ENCODE measurements at regions not wholly inside any gene's neighbourhood (a gene's known extent, or its start where the extent isn't known, plus 50 kb on each side); places are given as distances from the start of the nearest gene placed in this dataset.

DNA sequence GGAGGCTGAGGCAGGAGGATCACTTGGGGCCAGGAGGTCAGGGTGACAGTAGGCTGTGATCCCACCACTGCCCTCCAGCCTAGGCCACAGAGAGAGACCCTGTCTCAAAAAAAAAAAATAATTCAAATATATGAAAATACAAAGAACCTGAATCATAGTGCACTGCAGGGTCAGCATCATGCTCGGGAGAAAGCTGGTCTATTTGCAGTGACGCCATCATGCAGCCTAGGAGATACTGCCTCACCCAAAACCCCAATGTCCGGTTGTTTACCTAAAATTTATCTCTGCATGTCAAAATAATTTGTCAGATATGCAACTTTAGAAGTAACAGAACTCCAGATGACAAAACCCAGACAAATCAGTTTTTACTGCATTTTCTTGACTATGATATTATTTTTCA, 61.5 kb upstream of the ALKAL2 start (continued):
- TF ChIP-seq ATF3 (IDR thresholded peaks at IDR 0.05), result no peak
- TF ChIP-seq, protein P1, sequence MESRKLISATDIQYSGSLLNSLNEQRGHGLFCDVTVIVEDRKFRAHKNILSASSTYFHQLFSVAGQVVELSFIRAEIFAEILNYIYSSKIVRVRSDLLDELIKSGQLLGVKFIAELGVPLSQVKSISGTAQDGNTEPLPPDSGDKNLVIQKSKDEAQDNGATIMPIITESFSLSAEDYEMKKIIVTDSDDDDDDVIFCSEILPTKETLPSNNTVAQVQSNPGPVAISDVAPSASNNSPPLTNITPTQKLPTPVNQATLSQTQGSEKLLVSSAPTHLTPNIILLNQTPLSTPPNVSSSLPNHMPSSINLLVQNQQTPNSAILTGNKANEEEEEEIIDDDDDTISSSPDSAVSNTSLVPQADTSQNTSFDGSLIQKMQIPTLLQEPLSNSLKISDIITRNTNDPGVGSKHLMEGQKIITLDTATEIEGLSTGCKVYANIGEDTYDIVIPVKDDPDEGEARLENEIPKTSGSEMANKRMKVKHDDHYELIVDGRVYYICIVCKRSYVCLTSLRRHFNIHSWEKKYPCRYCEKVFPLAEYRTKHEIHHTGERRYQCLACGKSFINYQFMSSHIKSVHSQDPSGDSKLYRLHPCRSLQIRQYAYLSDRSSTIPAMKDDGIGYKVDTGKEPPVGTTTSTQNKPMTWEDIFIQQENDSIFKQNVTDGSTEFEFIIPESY (IDR thresholded peaks at IDR 0.05; ENCODE audit: extremely low read depth, insufficient replicate concordance, low read length), result no peak
- no peak for TF ChIP-seq ZNF274 (IDR thresholded peaks at IDR 0.05; ENCODE audit: low read depth, low read length)
- no peak for TF ChIP-seq CBX3 (IDR thresholded peaks at IDR 0.05; ENCODE audit: low read depth)
- no peak for TF ChIP-seq SIN3A (IDR thresholded peaks at IDR 0.05; ENCODE audit: low read depth)
- no peak for TF ChIP-seq SP1 (IDR thresholded peaks at IDR 0.05; ENCODE audit: low read depth)
- TF ChIP-seq EZH2 (IDR thresholded peaks at IDR 0.05), result no peak

DNA sequence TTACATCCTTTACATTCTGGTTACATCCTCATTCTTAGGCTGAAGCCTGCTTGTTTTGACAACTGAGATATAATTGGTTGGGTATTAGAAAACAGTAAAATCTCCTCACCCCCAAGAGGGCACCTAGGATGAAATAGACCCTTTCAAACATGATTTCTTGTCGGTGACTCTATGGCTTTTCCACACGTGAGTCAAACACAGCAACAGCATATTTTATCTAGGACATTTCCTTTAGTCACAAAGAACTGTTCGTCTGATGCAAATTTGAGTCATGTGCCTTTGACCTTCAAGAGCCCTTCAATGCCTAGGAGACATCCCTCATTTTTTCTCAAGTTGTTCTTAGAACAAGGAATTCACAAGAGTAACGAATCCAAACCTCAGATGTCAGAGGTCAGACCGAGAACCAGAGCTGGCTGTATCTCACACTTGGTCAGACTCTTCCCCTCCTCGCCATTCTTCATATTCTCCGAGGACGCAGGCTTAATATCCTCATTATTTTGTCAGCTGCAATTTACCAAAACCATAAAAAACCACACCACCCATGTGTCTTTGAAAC, 60.5 kb upstream of the ALKAL2 start:
- POLR2A ChIA-PET, result no interaction called here
- H3K9me3 ChIP-seq (ENCODE audit: control insufficient read depth in 1 of 2, insufficient read depth in 1 of 2, low read depth in 1 of 2, low read length in 2 of 2), result no peaks in the 10 kb centered on the region
- no peaks in the 10 kb centered on the region for H3K4me1 ChIP-seq (ENCODE audit: control insufficient read depth in 1 of 2, insufficient read depth in 2 of 2, low read length in 2 of 2)
- H3K27ac ChIP-seq (ENCODE audit: low read depth, low read length), result no peak overlapping the region
- H3K4me2 ChIP-seq (ENCODE audit: low read length), result no peak overlapping the region
- H3K9me2 ChIP-seq (ENCODE audit: insufficient read depth), result no peaks in the 10 kb centered on the region
- H3K9ac ChIP-seq (ENCODE audit: low read length), result no peak overlapping the region
- no peaks in the 10 kb centered on the region for H3K36me3 ChIP-seq (ENCODE audit: control insufficient read depth in 1 of 2, insufficient read depth in 2 of 2, low read length in 2 of 2)
- peaks cover 48% of the 10 kb centered on the region for H3K27me3 ChIP-seq (ENCODE audit: insufficient read depth, low read length)
- H3K4me3 ChIP-seq (replicated peaks in 1 of 2; ENCODE audit: low read depth in 1 of 2, low read length in 2 of 2), result no peak overlapping the region
- no peak overlapping the region for H2AFZ ChIP-seq (ENCODE audit: low read depth, low read length, poor library complexity, severe bottlenecking)
- DNase-seq (ENCODE audit: low read depth, low spot score), result no peak
- H3K79me2 ChIP-seq (ENCODE audit: insufficient read depth, low read length), result no peaks in the 10 kb centered on the region
- RAD21 ChIA-PET (ENCODE audit: low non-redundant PET in 1 of 2, low total read pairs in 2 of 2, uncharacterized antibody in 2 of 2, unreplicated experiment in 2 of 2), result no interaction called here
- no peaks in the 10 kb centered on the region; the same call in 1 of the 2 replicates for H4K20me1 ChIP-seq (ENCODE audit: insufficient read depth)
- ATAC-seq, result no peak
- CTCF ChIA-PET, result interaction anchor here (1.6 kb wide), 1 partner anchor 16 kb away, joined by 4 read pairs; no protein-coding TSS in a partner anchor
- BruUV-seq (replicated peaks), result no TSS peak
- intact Hi-C loops (cut with micrococcal nuclease), result no loop called here
- TF ChIP-seq, protein P2, sequence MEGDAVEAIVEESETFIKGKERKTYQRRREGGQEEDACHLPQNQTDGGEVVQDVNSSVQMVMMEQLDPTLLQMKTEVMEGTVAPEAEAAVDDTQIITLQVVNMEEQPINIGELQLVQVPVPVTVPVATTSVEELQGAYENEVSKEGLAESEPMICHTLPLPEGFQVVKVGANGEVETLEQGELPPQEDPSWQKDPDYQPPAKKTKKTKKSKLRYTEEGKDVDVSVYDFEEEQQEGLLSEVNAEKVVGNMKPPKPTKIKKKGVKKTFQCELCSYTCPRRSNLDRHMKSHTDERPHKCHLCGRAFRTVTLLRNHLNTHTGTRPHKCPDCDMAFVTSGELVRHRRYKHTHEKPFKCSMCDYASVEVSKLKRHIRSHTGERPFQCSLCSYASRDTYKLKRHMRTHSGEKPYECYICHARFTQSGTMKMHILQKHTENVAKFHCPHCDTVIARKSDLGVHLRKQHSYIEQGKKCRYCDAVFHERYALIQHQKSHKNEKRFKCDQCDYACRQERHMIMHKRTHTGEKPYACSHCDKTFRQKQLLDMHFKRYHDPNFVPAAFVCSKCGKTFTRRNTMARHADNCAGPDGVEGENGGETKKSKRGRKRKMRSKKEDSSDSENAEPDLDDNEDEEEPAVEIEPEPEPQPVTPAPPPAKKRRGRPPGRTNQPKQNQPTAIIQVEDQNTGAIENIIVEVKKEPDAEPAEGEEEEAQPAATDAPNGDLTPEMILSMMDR (IDR thresholded peaks at IDR 0.05 in 2 of 3, conservative IDR thresholded peaks at IDR 0.05 in 1 of 3; ENCODE audit: borderline replicate concordance in 1 of 3, insufficient read depth in 1 of 3, low read depth in 2 of 3, low read length in 2 of 3), result no peak
- TF ChIP-seq RAD21 (IDR thresholded peaks at IDR 0.05; ENCODE audit: low read depth) (no peak), EZH2phosphoT487 (IDR thresholded peaks at IDR 0.05; ENCODE audit: borderline replicate concordance) (no peak), CEBPB (IDR thresholded peaks at IDR 0.05; ENCODE audit: low read depth) (no peak), ZNF274 (IDR thresholded peaks at IDR 0.05; ENCODE audit: low read depth, low read length) (no peak), CBX3 (IDR thresholded peaks at IDR 0.05; ENCODE audit: low read depth) (no peak), YY1 (IDR thresholded peaks at IDR 0.05; ENCODE audit: extremely low read depth, insufficient replicate concordance, low read depth, low read length) (no peak), ZFX (IDR thresholded peaks at IDR 0.05) (no peak), ATF3 (IDR thresholded peaks at IDR 0.05) (no peak), POLR2A (IDR thresholded peaks at IDR 0.05; ENCODE audit: borderline replicate concordance, extremely low read depth, insufficient read depth, insufficient read length) (no peak), POLR2AphosphoS5 (IDR thresholded peaks at IDR 0.05; ENCODE audit: low read depth, low read length) (no peak)
- TF ChIP-seq, protein P3, sequence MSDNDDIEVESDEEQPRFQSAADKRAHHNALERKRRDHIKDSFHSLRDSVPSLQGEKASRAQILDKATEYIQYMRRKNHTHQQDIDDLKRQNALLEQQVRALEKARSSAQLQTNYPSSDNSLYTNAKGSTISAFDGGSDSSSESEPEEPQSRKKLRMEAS (IDR thresholded peaks at IDR 0.05), result no peak
- TF ChIP-seq, protein P4, sequence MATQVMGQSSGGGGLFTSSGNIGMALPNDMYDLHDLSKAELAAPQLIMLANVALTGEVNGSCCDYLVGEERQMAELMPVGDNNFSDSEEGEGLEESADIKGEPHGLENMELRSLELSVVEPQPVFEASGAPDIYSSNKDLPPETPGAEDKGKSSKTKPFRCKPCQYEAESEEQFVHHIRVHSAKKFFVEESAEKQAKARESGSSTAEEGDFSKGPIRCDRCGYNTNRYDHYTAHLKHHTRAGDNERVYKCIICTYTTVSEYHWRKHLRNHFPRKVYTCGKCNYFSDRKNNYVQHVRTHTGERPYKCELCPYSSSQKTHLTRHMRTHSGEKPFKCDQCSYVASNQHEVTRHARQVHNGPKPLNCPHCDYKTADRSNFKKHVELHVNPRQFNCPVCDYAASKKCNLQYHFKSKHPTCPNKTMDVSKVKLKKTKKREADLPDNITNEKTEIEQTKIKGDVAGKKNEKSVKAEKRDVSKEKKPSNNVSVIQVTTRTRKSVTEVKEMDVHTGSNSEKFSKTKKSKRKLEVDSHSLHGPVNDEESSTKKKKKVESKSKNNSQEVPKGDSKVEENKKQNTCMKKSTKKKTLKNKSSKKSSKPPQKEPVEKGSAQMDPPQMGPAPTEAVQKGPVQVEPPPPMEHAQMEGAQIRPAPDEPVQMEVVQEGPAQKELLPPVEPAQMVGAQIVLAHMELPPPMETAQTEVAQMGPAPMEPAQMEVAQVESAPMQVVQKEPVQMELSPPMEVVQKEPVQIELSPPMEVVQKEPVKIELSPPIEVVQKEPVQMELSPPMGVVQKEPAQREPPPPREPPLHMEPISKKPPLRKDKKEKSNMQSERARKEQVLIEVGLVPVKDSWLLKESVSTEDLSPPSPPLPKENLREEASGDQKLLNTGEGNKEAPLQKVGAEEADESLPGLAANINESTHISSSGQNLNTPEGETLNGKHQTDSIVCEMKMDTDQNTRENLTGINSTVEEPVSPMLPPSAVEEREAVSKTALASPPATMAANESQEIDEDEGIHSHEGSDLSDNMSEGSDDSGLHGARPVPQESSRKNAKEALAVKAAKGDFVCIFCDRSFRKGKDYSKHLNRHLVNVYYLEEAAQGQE (IDR thresholded peaks at IDR 0.05; ENCODE audit: low read depth), result no peak

Measured in HCT116 (cell line).